GOT3 (cell line): ENCODE measurements at regions not wholly inside any gene's neighbourhood (a gene's known extent, or its start where the extent isn't known, plus 50 kb on each side); places are given as distances from the start of the nearest gene placed in this dataset.

ENCODE experiments used
- DNase-seq: peaks from one replicate; lab custom pipeline; 2025; ENCODE audit warnings: mixed read lengths; lab: John Stamatoyannopoulos, UW

- no peak for DNase-seq
These were observed 149.8 kb upstream of the AKIRIN2 start for GRCh38 chr6:87851674-87852299.

- DNase-seq: no peak
These were observed 146.6 kb upstream of the AKIRIN2 start for GRCh38 chr6:87848616-87849015.

- no peak for DNase-seq
These were observed 145.8 kb upstream of the AKIRIN2 start for GRCh38 chr6:87847830-87848210.

GRCh38 chr6:87847135-87847829 is 145.2 kb upstream of the AKIRIN2 start:
- DNase-seq: no peak

- DNase-seq: no peak
These were observed 144.4 kb upstream of the AKIRIN2 start for GRCh38 chr6:87846434-87846833.

- DNase-seq: no peak
These were observed 138.3 kb upstream of the AKIRIN2 start for GRCh38 chr6:87840324-87840723.

GRCh38 chr6:87837876-87838275 is 135.8 kb upstream of the AKIRIN2 start:
- no peak for DNase-seq

GRCh38 chr6:87837444-87837843 is 135.4 kb upstream of the AKIRIN2 start:
- no peak for DNase-seq

GRCh38 chr6:87832025-87832825 is 130.2 kb upstream of the AKIRIN2 start:
- DNase-seq: no peak

GRCh38 chr6:87830907-87831306 is 128.9 kb upstream of the AKIRIN2 start:
- DNase-seq: no peak

GRCh38 chr6:87829622-87830121 is 127.6 kb upstream of the AKIRIN2 start:
- no peak for DNase-seq

- DNase-seq: no peak
These were observed 126.0 kb upstream of the AKIRIN2 start for GRCh38 chr6:87828044-87828443.

GRCh38 chr6:87827346-87827745 is 125.3 kb upstream of the AKIRIN2 start:
- DNase-seq: no peak

- DNase-seq: no peak
These were observed 124.4 kb upstream of the AKIRIN2 start for GRCh38 chr6:87826424-87826823.

GRCh38 chr6:87825821-87826221 is 123.8 kb upstream of the AKIRIN2 start:
- no peak for DNase-seq

- no peak for DNase-seq
These were observed 123.0 kb upstream of the AKIRIN2 start for GRCh38 chr6:87824958-87825491.

- DNase-seq: no peak
These were observed 120.0 kb upstream of the AKIRIN2 start for GRCh38 chr6:87822011-87822410.

- DNase-seq: no peak
These were observed 118.4 kb upstream of the AKIRIN2 start for GRCh38 chr6:87820343-87820984.

- no peak for DNase-seq
These were observed 115.2 kb upstream of the AKIRIN2 start for GRCh38 chr6:87817183-87817582.

- no peak for DNase-seq
These were observed 113.4 kb upstream of the AKIRIN2 start for GRCh38 chr6:87815449-87815848.

- no peak for DNase-seq
These were observed 106.1 kb upstream of the AKIRIN2 start for GRCh38 chr6:87808005-87808757.
